NT2/D1 (cell line): ENCODE measurements at regions not wholly inside any gene's neighbourhood (a gene's known extent, or its start where the extent isn't known, plus 50 kb on each side); places are given as distances from the start of the nearest gene placed in this dataset.
"Not testable (repeated sequence)": the region's sequence is repeated elsewhere in the genome, so short reads cannot be mapped to it uniquely, and the experiment has no call there.

Source experiments
- DNase-seq: peaks from one replicate; pipeline ENCODE4 v3.0.0-alpha.2; 2011; ENCODE audit warnings: low read depth, low spot score
- H3K27me3 ChIP-seq: 2 replicates; pipeline ENCODE4 v1.6.0; 2011; ENCODE audit warnings: mild to moderate bottlenecking; ENCODE audit not compliant: insufficient read length, insufficient read depth
- H3K36me3 ChIP-seq: 2 replicates; pipeline ENCODE4 v1.6.1; 2011; ENCODE audit warnings: mild to moderate bottlenecking, low read length, mixed read lengths; ENCODE audit not compliant: insufficient read depth, insufficient read length
- H3K4me1 ChIP-seq: 2 replicates; pipeline ENCODE4 v1.5.1; 2011; ENCODE audit not compliant: insufficient read depth, insufficient read length
- H3K4me3 ChIP-seq: 2 replicates; pipeline ENCODE4 v1.5.1; 2011; ENCODE audit warnings: low read depth; ENCODE audit not compliant: insufficient read length
- H3K9ac ChIP-seq: 2 replicates; pipeline ENCODE4 v1.6.0; 2011; ENCODE audit warnings: low read depth; ENCODE audit not compliant: insufficient read length
- H3K9me3 ChIP-seq: 2 replicates; pipeline ENCODE4 v1.5.1; 2011; ENCODE audit warnings: mild to moderate bottlenecking, low read length; ENCODE audit not compliant: insufficient read depth
- SUZ12 ChIP-seq: IDR thresholded peaks from 2 replicates; pipeline ENCODE4 v1.6.1; 2011; ENCODE audit not compliant: insufficient read length, insufficient read depth; ENCODE audit errors: extremely low read depth
- YY1 ChIP-seq: IDR thresholded peaks from 2 replicates; pipeline ENCODE4 v1.6.1; 2011; ENCODE audit not compliant: insufficient read length, insufficient read depth
- ZNF274 ChIP-seq: IDR thresholded peaks from 2 replicates; pipeline ENCODE4 v1.6.1; 2011; ENCODE audit warnings: mild to moderate bottlenecking, low read depth, low read length

DNA sequence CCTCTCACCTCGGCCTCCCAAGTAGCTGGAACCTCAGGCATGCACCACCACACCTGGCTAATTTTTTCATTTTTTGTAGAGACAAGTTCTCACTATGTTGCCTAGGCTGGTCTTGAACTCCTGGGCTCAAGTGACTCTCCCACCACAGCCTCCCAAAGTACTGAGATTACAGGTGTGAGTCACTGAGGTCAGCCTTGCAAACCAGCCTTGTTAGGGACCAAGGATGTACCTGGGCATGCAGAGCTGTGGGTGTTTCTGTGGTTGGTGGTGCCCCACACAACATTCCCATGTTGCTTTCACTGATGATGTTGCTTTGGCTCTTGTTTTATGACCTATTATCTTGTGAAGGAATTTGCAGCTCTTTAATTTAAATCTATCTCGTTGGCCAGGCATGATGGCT, 54.8 kb downstream of the OTUD1 start:
- no peak for DNase-seq
- Histone ChIP-seq H3K27me3 (no peaks in the 10 kb centered on the region), H3K9ac (no peak overlapping the region), H3K4me1 (no peaks in the 10 kb centered on the region), H3K36me3 (no peaks in the 10 kb centered on the region), H3K4me3 (no peak overlapping the region), H3K9me3 (no peaks in the 10 kb centered on the region)
- TF ChIP-seq ZNF274 (no peak), YY1 (no peak), SUZ12 (no peak)

DNA sequence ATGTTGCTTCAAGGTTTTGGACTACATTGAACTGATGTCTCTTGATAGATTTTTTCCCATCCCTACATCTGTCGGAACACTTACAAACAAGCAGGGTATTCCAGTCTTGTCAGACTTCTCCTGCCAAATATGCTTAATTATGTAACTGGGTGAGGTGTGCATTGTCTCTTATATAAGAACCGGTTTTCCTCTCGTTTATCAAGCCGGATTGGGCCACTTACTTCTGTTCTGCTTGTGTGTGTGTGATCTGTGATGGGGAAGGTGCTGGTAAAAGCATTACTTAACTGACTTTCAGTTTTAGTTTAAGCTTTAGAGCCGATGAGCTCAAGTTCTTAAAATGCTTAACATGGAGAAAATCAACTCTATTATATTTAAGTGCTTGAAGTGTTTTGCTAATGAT, 57.9 kb downstream of the OTUD1 start:
- H3K4me3 ChIP-seq = no peak overlapping the region
- DNase-seq = no peak
- no peak overlapping the region for H3K9ac ChIP-seq
- H3K27me3 ChIP-seq = no peaks in the 10 kb centered on the region
- H3K36me3 ChIP-seq = no peaks in the 10 kb centered on the region
- H3K4me1 ChIP-seq = no peaks in the 10 kb centered on the region
- TF ChIP-seq SUZ12 (no peak), ZNF274 (no peak), YY1 (no peak)
- no peaks in the 10 kb centered on the region for H3K9me3 ChIP-seq

DNA sequence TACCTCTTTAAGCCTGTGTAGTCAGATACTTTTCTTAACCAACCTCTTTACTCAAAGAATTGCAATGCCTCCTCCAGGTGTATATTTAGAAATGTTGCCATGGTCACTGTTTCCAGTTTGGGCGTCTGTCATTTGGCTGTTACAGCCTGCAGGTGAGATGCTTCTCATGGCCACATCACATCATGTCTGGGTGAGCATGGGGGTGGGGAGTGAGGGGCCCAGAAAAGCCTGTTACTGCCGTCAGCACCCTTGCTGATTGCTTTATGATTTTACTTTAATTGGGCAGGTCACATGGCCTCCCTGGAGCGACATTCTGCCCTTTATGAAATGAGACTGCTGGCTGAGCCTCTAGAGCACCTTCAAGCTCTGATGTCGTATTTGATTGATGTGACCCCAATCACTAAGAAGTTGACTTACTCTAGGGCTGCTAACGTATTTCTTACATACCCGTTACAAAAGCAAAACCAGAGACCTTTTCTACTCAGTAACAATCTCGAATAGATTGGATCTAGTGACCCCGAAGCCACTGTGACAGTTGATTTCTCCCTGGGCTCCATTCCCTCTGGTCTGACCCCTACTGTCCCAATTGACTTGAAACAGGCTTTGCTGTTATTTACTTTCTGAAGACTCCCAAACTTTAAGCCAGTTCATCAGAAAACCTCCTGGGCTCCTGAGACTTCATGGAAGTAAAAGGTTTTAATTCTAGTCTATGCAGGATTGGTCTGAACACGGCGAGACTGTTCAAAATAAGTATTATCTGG, 60.7 kb downstream of the OTUD1 start:
- Histone ChIP-seq H3K9ac (no peak overlapping the region), H3K36me3 (no peaks in the 10 kb centered on the region), H3K4me3 (no peak overlapping the region), H3K9me3 (no peaks in the 10 kb centered on the region), H3K27me3 (no peaks in the 10 kb centered on the region), H3K4me1 (no peaks in the 10 kb centered on the region)
- TF ChIP-seq YY1 (no peak), SUZ12 (no peak)
- DNase-seq = no peak

DNA sequence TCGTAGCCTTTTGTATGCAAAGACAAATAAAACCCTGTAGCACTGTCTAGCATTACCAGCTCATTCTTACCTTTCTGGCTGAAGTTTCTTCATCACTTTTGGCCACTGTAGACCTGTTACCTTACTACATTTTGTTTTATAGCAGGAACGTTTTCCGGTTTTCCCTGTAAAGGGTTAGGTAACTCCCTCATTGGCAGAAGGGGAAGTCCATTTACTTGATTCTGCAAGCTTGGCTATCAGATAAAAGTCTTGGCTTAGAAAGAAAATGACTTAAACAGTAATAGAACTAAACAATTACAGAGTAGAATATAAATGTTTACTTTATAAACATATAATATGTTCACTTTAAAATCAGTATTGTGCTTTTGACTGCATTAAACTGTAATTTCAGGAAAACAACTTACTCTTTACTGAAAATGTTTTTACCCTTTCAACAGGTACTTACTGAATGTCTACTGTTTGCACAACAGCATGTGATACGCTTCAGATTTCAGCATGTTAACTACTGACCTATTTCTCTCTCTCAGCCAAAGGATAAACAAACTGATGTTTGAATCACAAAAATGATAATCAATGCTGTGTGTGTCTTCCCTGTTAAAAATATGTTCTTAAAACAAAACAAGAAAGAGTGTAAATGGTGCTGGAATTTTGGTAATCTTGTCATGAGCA, 67.1 kb downstream of the OTUD1 start:
- Histone ChIP-seq H3K27me3 (no peaks in the 10 kb centered on the region), H3K4me3 (no peak overlapping the region), H3K9ac (no peak overlapping the region), H3K4me1 (no peaks in the 10 kb centered on the region), H3K36me3 (no peaks in the 10 kb centered on the region), H3K9me3 (no peaks in the 10 kb centered on the region)
- no peak for TF ChIP-seq YY1
- TF ChIP-seq ZNF274 = no peak
- TF ChIP-seq SUZ12 = no peak
- DNase-seq = no peak

DNA sequence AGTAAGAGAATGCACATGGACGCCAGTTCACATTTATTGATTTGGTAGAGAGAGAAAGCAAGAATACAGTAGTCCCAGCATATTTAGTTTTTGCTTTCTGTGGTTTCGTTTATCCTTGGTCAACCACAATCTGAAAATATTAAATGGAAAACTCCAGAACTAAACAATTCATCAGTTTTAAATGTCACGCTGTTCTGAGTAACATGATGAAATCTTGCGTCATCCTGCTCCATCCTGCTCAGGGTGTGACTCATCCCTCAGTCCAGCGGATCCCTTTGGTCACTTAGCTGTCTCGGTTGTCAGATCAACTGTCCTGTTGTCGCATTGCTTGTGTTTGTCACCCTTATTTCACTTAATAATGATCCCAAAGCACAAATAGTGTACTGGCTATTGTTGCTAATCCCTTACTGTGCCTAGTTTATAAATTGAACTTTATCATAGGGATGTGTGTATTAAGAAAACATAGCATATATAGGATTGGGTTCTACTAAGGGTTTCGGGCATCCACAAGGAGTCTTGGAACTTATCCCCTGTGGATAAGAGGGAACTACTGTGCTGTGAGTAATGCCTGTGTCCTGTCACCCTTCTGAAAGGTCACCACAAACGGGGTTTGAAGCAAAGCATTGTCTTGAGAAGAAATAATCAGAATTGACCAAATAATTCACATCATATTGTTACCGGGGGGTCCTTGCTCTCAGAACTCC, 73.6 kb downstream of the OTUD1 start:
- H3K9ac ChIP-seq = no peak overlapping the region
- no peak for DNase-seq
- H3K4me1 ChIP-seq = no peaks in the 10 kb centered on the region
- no peaks in the 10 kb centered on the region for H3K27me3 ChIP-seq
- H3K4me3 ChIP-seq = no peak overlapping the region
- no peak for TF ChIP-seq ZNF274
- TF ChIP-seq YY1 = no peak
- TF ChIP-seq SUZ12 = no peak
- no peaks in the 10 kb centered on the region for H3K36me3 ChIP-seq
- peaks cover 11% of the 10 kb centered on the region for H3K9me3 ChIP-seq

DNA sequence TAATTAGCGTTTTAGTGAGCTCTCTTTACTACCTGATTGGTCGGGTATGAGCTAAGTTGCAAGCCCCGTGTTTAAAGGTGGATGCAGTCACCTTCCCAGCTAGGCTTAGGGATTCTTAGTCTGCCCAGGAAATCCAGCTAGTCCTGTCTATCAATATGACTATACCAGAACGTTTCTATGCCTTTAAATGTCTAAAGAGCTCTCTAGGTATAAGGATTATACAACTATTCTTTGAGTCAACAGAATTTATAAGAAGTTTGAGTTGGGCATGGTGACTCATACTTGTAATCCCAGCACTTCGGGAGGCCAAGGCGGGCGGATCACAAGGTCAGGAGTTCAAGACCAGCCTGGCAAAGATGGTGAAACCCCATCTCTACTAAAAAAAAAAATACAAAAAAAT, 74.7 kb downstream of the OTUD1 start:
- H3K36me3 ChIP-seq, DNase-seq, H3K4me1 ChIP-seq, H3K9ac ChIP-seq, H3K4me3 ChIP-seq, H3K27me3 ChIP-seq: not testable (repeated sequence)
- peaks cover 11% of the 10 kb centered on the region for H3K9me3 ChIP-seq

DNA sequence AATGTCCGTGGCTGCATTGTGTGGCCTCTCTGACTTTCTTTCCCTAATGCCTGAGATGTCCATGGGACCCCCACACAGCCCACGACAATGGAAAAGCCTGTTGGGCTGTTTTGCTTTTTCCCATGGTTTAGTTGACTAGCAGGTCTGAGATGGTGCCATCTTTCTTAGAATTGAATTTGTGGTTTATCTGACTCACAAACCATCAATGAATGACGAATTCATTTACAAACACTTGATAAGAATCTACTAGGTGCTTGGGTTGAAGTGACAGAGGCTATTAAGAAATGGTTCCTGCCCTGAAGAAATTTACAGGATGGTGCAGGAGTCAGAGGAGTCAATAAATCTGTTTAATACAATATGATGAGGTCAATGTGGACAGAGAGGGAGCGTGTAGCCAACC, 75.4 kb downstream of the OTUD1 start:
- TF ChIP-seq YY1 (no peak), ZNF274 (no peak), SUZ12 (no peak)
- H3K36me3 ChIP-seq = no peaks in the 10 kb centered on the region
- no peak for DNase-seq
- H3K9me3 ChIP-seq = peaks cover 11% of the 10 kb centered on the region
- H3K9ac ChIP-seq = no peak overlapping the region
- H3K4me3 ChIP-seq = no peak overlapping the region
- H3K27me3 ChIP-seq = no peaks in the 10 kb centered on the region
- no peaks in the 10 kb centered on the region for H3K4me1 ChIP-seq
